Tibial nerve (tissue), 4 donors: ENCODE measurements at regions not wholly inside any gene's neighbourhood (a gene's known extent, or its start where the extent isn't known, plus 50 kb on each side); places are given as distances from the start of the nearest gene placed in this dataset.

Experiments
- DNase-seq, 2 donors: peaks; one replicate each; pipeline ENCODE4 v3.0.0-alpha.2; 2019; ENCODE audit warnings: low spot score in 2 of 2
- H3K27ac ChIP-seq, 4 donors: fragments of 200-600 bp; sonication (generic) in 3 of 4; one replicate each; pipeline ENCODE4 v1.5.1; 2017 to 2019; ENCODE audit warnings: mild to moderate bottlenecking in 1 of 4
- H3K27me3 ChIP-seq, 2 donors: fragments of 200-600 bp; sonication (generic) in 1 of 2; one replicate each; pipeline versions ENCODE4 v1.5.1 to v1.6.0; 2017 to 2019
- H3K36me3 ChIP-seq, 3 donors: fragments of 200-600 bp; sonication (generic); one replicate each; pipeline ENCODE4 v1.5.1; 2018 to 2019
- H3K4me1 ChIP-seq, 4 donors: fragments of 200-600 bp; sonication (generic) in 3 of 4; one replicate each; pipeline ENCODE4 v1.5.1; 2017 to 2019
- H3K4me3 ChIP-seq, 4 donors: fragments of 200-600 bp; sonication (generic) in 3 of 4; one replicate each; pipeline ENCODE4 v1.5.1; 2017 to 2019; ENCODE audit warnings: mild to moderate bottlenecking in 1 of 4, moderate library complexity in 1 of 4
- H3K9me3 ChIP-seq, 4 donors: fragments of 200-600 bp; sonication (generic) in 3 of 4; one replicate each; pipeline ENCODE4 v1.5.1; 2017 to 2019
- EP300 ChIP-seq, 2 donors: sonication (generic); formaldehyde crosslinking; IDR thresholded peaks; one replicate each; pipeline ENCODE4 v1.6.1; 2017; ENCODE audit warnings: antibody characterized with exemption in 2 of 2, mild to moderate bottlenecking in 1 of 2
- POLR2A ChIP-seq, 2 donors: fragments of 450-650 bp; IDR thresholded peaks; one replicate each; pipeline ENCODE4 v1.6.1; 2017; ENCODE audit warnings: antibody characterized with exemption in 2 of 2, mild to moderate bottlenecking in 2 of 2, moderate library complexity in 2 of 2
- WGBS, 2 donors: methylation state at CpG; one replicate each; pipeline ENCODE4 v1.1.5; 2018; 5-methylcytosine and 5-hydroxymethylcytosine counted together
- TF ChIP-seq, protein P1 (sequence below), 5 experiments: fragments of 200-600 bp in 3 of 5; fragments of 450-650 bp in 2 of 5; sonication (generic) in 3 of 5; IDR thresholded peaks; one replicate each; pipeline ENCODE4 v1.5.1; 2016 to 2019; ENCODE audit warnings: antibody characterized with exemption in 5 of 5, mild to moderate bottlenecking in 3 of 5, moderate library complexity in 2 of 5

DNA sequence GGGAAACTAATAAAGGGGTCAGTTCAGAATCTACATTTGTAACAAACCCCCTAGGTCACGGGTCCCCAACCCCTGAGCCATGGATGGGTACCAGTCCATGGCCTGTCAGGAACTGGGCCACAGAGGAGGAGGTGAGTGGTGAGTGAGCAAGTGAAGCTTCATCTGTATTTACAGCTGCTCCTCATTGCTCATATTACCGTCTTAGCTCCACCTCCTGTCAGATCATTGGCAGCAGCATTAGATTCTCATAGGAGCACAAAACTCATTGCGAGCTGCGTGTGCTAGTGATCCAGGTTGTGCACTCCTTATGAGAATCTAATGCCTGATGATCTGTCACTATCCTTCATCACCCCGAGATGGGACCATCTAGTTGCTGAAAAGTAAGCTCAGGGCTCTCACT, 88.4 kb upstream of the MPP7 start:
- Histone ChIP-seq H3K4me1 (peaks cover 0 to 6% (median 0%) of the 10 kb centered on the region in 4 donors), H3K36me3 (no peaks in the 10 kb centered on the region), H3K27ac (no peak overlapping the region), H3K9me3 (no peaks in the 10 kb centered on the region), H3K4me3 (no peak overlapping the region), H3K27me3 (no peaks in the 10 kb centered on the region)
- no peak for DNase-seq
- 82 to 83% methylated on average over 5 of the region's 5 CpGs for WGBS, 2 donors
- TF ChIP-seq, protein P1, sequence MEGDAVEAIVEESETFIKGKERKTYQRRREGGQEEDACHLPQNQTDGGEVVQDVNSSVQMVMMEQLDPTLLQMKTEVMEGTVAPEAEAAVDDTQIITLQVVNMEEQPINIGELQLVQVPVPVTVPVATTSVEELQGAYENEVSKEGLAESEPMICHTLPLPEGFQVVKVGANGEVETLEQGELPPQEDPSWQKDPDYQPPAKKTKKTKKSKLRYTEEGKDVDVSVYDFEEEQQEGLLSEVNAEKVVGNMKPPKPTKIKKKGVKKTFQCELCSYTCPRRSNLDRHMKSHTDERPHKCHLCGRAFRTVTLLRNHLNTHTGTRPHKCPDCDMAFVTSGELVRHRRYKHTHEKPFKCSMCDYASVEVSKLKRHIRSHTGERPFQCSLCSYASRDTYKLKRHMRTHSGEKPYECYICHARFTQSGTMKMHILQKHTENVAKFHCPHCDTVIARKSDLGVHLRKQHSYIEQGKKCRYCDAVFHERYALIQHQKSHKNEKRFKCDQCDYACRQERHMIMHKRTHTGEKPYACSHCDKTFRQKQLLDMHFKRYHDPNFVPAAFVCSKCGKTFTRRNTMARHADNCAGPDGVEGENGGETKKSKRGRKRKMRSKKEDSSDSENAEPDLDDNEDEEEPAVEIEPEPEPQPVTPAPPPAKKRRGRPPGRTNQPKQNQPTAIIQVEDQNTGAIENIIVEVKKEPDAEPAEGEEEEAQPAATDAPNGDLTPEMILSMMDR (IDR thresholded peaks at IDR 0.05) = no peak
- TF ChIP-seq EP300 (IDR thresholded peaks at IDR 0.05) (no peak), POLR2A (IDR thresholded peaks at IDR 0.05) (no peak)

DNA sequence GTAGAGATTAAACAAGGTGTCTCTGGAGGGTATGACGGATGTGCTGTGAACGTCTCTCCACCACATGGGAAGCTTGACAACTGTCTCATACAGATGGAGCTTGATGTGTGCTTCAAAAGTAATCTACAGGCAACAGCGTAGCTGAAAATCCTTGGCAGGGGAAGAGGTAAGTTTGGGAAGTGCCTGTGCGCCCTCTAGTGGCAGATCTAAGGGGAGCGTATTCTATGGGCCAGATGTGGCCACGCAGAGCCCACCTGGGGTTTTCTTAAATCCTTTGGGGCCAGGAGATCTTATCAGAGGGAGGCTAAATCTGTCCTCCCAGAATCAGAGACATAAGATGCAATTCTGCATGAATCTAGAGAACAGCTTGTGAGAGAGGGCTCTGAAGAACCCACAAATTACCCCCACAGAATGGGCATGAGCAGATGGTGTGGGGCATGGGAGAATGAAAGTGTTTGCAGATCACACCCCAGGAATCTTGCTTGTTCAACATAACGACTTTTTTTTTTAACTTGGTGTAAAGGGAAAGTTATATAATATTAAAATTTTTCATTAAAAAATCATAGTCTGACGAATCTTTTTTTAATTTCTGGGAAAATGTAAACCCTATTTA, 91.2 kb upstream of the MPP7 start:
- peaks cover 0 to 11% (median 0%) of the 10 kb centered on the region in 4 donors for H3K4me1 ChIP-seq
- H3K4me3 ChIP-seq = no peak overlapping the region
- TF ChIP-seq POLR2A (IDR thresholded peaks at IDR 0.05) (no peak), EP300 (IDR thresholded peaks at IDR 0.05) (no peak)
- TF ChIP-seq, protein P1 (IDR thresholded peaks at IDR 0.05) = peak; percentile 66 to 83 (median 81)
- no peaks in the 10 kb centered on the region for H3K36me3 ChIP-seq
- 12 to 18% methylated on average over 8 of the region's 8 CpGs for WGBS, 2 donors
- H3K27ac ChIP-seq = no peak overlapping the region
- no peaks in the 10 kb centered on the region for H3K27me3 ChIP-seq
- no peaks in the 10 kb centered on the region for H3K9me3 ChIP-seq
- peak; percentile 30 to 74 for DNase-seq

DNA sequence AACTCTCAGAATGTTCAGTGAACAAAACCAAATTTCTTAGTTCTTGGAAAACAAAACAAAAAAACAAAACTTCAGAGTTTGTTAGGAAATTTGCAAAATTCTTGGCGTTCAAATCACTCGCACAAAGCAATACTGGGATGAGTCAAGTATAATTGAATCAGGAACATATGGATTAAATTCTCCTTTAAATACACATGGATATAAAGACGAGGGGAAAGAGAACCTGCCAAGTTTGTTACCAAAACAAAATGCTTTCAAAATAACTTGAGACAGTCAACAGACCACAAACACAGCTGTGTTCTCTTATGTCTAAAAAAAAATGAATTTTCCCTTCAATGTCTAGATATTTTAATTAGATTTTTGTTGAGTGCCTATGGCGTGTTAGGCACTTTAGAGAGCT, 93.5 kb upstream of the MPP7 start:
- WGBS, 2 donors = 55 to 64% methylated on average over 4 of the region's 4 CpGs

DNA sequence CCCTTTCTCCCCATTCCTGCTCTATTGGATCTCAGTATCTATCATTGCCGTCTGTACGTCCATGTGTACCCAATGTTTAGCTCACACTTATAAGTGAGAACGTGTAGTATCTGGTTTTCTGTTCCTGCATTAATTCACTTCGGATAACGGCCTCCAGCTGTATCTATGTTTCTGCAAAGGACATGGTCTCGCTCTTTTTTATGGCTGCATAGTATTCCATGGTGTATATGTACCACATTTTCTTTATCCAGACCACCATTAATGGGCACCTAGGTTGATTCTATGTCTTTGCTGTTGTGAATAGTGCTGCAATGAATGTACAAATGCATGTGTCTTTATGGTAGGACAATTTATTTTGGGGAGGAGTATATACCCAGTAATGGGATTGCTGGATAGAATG, 94.4 kb upstream of the MPP7 start:
- no peaks in the 10 kb centered on the region for H3K36me3 ChIP-seq
- no peak for TF ChIP-seq POLR2A (IDR thresholded peaks at IDR 0.05)
- H3K9me3 ChIP-seq = no peaks in the 10 kb centered on the region
- no peaks in the 10 kb centered on the region for H3K27me3 ChIP-seq
- no peak overlapping the region for H3K27ac ChIP-seq
- H3K4me3 ChIP-seq = no peak overlapping the region
- H3K4me1 ChIP-seq = peaks cover 0 to 28% (median 0%) of the 10 kb centered on the region in 4 donors
- 95 to 96% methylated on average over 6 of the region's 6 CpGs for WGBS, 2 donors
- DNase-seq = no peak

More for the DNA sequence above, 93.5 kb upstream of the MPP7 start:
- no peak overlapping the region for H3K4me3 ChIP-seq
- H3K27me3 ChIP-seq = no peaks in the 10 kb centered on the region
- TF ChIP-seq, protein P1 (IDR thresholded peaks at IDR 0.05) = no peak
- TF ChIP-seq EP300 (IDR thresholded peaks at IDR 0.05) (no peak), POLR2A (IDR thresholded peaks at IDR 0.05) (no peak)
- no peaks in the 10 kb centered on the region for H3K36me3 ChIP-seq
- no peaks in the 10 kb centered on the region for H3K9me3 ChIP-seq
- H3K27ac ChIP-seq = no peak overlapping the region
- DNase-seq = no peak
- peaks cover 0 to 28% (median 0%) of the 10 kb centered on the region in 4 donors for H3K4me1 ChIP-seq

DNA sequence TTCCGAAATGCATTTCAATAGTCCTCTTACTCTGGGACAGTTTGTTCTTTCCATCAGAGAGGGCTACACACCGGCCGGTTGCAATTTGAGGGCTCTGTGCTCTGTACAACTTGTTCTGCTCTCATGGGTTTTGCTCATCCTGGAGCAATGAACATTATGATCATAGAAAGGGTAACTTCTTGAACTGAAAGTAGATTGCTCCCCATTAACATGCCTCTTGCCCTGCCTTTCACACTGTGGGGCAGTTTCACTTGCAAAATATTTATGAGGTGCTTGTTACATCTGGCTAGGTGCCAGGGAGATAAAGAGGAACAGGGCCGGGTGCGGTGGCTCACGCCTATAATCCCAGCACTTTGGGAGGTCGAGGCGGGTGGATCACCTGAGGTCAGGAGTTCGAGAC, 97.3 kb upstream of the MPP7 start:
- H3K27me3 ChIP-seq = no peaks in the 10 kb centered on the region
- TF ChIP-seq, protein P1 (IDR thresholded peaks at IDR 0.05) = no peak
- TF ChIP-seq EP300 (IDR thresholded peaks at IDR 0.05) = peak in 1 of 2 donors; percentile 70
- no peak overlapping the region for H3K4me3 ChIP-seq
- no peaks in the 10 kb centered on the region for H3K9me3 ChIP-seq
- no peaks in the 10 kb centered on the region for H3K36me3 ChIP-seq
- no peak for DNase-seq
- 41 to 54% methylated on average over 9 of the region's 9 CpGs for WGBS, 2 donors
- H3K27ac ChIP-seq = peak overlapping the region in 2 of 4 donors; percentile 22 to 75
- H3K4me1 ChIP-seq = peaks cover 0 to 25% (median 0%) of the 10 kb centered on the region in 4 donors
